Transverse colon (tissue), 4 donors: ENCODE measurements at regions not wholly inside any gene's neighbourhood (a gene's known extent, or its start where the extent isn't known, plus 50 kb on each side); places are given as distances from the start of the nearest gene placed in this dataset.

ENCODE experiments used
- DNase-seq: peaks from one replicate; pipeline ENCODE4 v3.0.0-alpha.2; 2019
- H3K27ac ChIP-seq, 4 donors: fragments of 200-600 bp; sonication (generic); 2 replicates each; pipeline ENCODE4 v1.5.1; 2016 to 2018; ENCODE audit warnings: inconsistent platforms in 4 of 4
- H3K27me3 ChIP-seq: fragments of 200-600 bp; sonication (generic); 2 replicates; pipeline ENCODE4 v1.5.1; 2017; ENCODE audit warnings: inconsistent platforms
- H3K36me3 ChIP-seq, 4 donors: fragments of 200-600 bp; sonication (generic); 2 replicates each; pipeline ENCODE4 v1.5.1; 2017 to 2019; ENCODE audit warnings: inconsistent platforms in 4 of 4
- H3K4me1 ChIP-seq, 4 donors: fragments of 200-600 bp; sonication (generic); 2 replicates each; pipeline ENCODE4 v1.5.1; 2017 to 2020; ENCODE audit warnings: inconsistent platforms in 4 of 4
- H3K4me3 ChIP-seq, 4 donors: fragments of 200-600 bp; sonication (generic); 1 replicate in 1 of 4; 2 replicates in 3 of 4; pipeline versions ENCODE4 v1.5.1 to v1.6.1; 2017 to 2019; ENCODE audit warnings: inconsistent platforms in 4 of 4
- H3K9me3 ChIP-seq, 2 donors: fragments of 200-600 bp; sonication (generic); 2 replicates each; pipeline ENCODE4 v1.5.1; 2017 to 2019; ENCODE audit warnings: inconsistent platforms in 2 of 2
- EP300 ChIP-seq: sonication (generic); formaldehyde crosslinking; IDR thresholded peaks from one replicate; pipeline ENCODE4 v1.6.1; 2017; ENCODE audit warnings: antibody characterized with exemption, low read depth
- POLR2A ChIP-seq: fragments of 450-650 bp; IDR thresholded peaks from one replicate; pipeline ENCODE4 v1.6.1; 2016; ENCODE audit warnings: antibody characterized with exemption, mild to moderate bottlenecking, moderate library complexity
- POLR2AphosphoS5 ChIP-seq, 3 donors: sonication (generic); formaldehyde crosslinking; IDR thresholded peaks; one replicate each; pipeline ENCODE4 v1.6.1; 2016; ENCODE audit warnings: antibody characterized with exemption in 3 of 3
- WGBS, 2 donors: methylation state at CpG; one replicate each; pipeline ENCODE4 v1.1.5; 2018; ENCODE audit warnings: low coverage in 1 of 2; 5-methylcytosine and 5-hydroxymethylcytosine counted together
- in situ Hi-C, 4 donors: fragments of 200-750 bp; cut with MboI; loops; one replicate each; pipeline versions ENCODE4 v1.15.0 to v1.15.1; 2017; ENCODE audit warnings: low sequenced_read_pairs in 3 of 4, low pct_ligation_motif_present in 1 of 4, low pct_unique_long_range_greater_than_20kb in 1 of 4
- intact Hi-C: fragments of 100-400 bp; cut with DNase I; formaldehyde crosslinking; loops from one replicate; pipeline ENCODE4 v1.15.1; 2023; ENCODE audit warnings: low total_unique reads
- TF ChIP-seq, protein P1 (sequence below), 5 experiments: fragments of 200-600 bp in 3 of 5; fragments of 450-650 bp in 2 of 5; sonication (generic) in 3 of 5; IDR thresholded peaks; 1 replicate in 2 of 5; 2 replicates in 3 of 5; pipeline ENCODE4 v1.5.1; 2016 to 2017; ENCODE audit warnings: antibody characterized with exemption in 5 of 5, inconsistent platforms in 3 of 5, mild to moderate bottlenecking in 2 of 5, moderate library complexity in 1 of 5

DNA sequence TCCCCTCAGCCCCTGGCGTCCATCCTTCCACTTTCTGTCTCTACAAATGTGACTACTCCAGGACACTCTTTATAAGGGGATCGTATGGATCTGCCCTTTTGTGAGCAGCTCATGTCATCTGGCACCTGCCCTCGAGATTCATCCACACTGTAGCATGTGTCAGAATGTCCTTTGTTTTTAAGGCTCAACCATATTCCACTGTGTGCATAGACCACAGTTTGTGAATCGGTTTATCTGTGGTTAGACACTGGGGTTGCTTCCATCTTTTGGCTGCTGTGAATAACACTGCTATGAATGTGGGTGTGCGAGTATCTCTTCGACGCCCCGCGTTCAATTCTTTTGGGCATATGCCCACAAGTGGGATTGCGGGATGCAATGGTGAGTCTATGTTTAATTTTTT, 167.9 kb downstream of the NUP210 start:
- intact Hi-C loops (no loop called here), in situ Hi-C loops (no loop called here)
- TF ChIP-seq POLR2AphosphoS5 (IDR thresholded peaks at IDR 0.05), result no peak
- no peak for TF ChIP-seq EP300
- TF ChIP-seq, protein P1, sequence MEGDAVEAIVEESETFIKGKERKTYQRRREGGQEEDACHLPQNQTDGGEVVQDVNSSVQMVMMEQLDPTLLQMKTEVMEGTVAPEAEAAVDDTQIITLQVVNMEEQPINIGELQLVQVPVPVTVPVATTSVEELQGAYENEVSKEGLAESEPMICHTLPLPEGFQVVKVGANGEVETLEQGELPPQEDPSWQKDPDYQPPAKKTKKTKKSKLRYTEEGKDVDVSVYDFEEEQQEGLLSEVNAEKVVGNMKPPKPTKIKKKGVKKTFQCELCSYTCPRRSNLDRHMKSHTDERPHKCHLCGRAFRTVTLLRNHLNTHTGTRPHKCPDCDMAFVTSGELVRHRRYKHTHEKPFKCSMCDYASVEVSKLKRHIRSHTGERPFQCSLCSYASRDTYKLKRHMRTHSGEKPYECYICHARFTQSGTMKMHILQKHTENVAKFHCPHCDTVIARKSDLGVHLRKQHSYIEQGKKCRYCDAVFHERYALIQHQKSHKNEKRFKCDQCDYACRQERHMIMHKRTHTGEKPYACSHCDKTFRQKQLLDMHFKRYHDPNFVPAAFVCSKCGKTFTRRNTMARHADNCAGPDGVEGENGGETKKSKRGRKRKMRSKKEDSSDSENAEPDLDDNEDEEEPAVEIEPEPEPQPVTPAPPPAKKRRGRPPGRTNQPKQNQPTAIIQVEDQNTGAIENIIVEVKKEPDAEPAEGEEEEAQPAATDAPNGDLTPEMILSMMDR (IDR thresholded peaks at IDR 0.05), result no peak
- no peak for TF ChIP-seq POLR2A
- Histone ChIP-seq H3K9me3 (no peaks in the 10 kb centered on the region), H3K4me1 (no peaks in the 10 kb centered on the region), H3K27me3 (no peaks in the 10 kb centered on the region), H3K4me3 (no peak overlapping the region), H3K27ac (no peak overlapping the region), H3K36me3 (no peaks in the 10 kb centered on the region)
- WGBS, 2 donors, result 75 to 83% methylated on average over 9 to 10 of the region's 10 CpGs
- DNase-seq, result no peak

DNA sequence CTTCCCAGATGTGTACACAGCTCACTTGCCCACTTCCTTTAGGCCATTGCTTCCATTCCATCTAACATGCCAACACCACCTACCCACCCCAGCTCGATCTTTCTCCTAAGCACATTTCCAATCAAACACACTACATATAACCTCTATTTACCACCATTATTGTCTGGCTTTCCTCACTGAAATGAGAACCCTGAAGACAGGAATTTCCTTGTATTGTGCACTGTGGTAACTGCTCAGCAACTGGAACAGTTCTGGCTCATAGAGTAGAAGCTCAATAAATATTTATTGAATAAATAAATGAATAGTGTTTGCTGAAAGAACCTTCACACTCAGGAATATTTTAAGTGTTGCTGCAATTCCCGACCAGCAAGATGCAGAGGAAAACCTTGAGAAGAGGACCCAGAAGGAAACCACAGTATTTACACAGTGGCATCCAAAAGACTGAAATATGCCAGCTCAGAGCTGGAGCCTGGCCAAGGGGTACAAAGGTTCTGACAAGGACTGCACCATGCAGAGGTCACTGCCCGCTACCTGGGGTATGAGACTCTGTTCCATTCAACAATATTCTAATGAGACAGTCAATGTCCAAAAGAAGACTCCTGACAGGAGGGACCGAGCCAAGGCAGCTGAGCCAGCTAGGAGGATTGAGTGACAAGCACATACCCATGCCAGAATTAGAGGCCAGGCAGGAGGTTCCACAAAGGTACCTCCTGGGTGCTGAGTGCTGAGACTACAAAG, 168.8 kb downstream of the NUP210 start:
- intact Hi-C loops, result no loop called here

DNA sequence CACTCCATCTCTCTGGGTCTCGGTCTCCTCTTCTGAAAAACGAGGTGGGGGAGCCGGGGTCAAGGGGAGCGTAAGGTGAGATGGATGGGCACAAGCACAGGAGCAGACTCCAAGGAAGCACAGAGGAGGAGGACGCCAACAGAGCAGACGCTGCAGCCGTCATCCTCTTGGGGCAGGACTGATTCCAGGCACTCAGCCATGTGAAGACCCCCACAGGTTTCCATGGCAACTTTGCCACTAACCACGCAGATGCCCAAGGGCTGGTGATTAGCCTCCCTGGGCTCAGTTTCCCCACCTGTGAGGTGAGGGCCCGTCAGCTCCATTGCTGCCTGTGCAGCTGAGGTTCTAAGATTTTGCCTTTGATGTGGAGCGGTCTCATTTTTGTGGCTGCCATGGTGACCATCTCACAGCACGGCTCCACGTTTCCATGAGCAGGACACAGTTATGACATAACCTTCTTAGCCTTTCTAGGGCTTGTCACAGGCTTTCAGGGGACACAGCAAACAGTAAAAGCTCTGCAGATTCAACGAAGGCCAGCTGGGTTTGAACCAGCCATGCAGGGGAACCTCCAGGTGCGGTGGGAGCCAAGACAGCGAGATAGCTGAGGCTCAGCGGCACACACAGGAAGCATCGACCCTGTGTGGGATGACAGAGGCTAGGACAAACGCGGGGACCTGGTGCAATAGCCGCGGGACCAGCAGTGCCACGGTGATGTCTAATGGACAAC, 170.3 kb downstream of the NUP210 start:
- DNase-seq, result no peak
- no peak overlapping the region for H3K27ac ChIP-seq
- H3K36me3 ChIP-seq, result no peaks in the 10 kb centered on the region
- in situ Hi-C loops (no loop called here), intact Hi-C loops (no loop called here)
- no peak overlapping the region for H3K4me3 ChIP-seq
- TF ChIP-seq, protein P1 (IDR thresholded peaks at IDR 0.05), result no peak
- TF ChIP-seq EP300 (no peak), POLR2AphosphoS5 (IDR thresholded peaks at IDR 0.05) (no peak), POLR2A (no peak)
- H3K27me3 ChIP-seq, result no peaks in the 10 kb centered on the region
- H3K4me1 ChIP-seq, result no peaks in the 10 kb centered on the region
- H3K9me3 ChIP-seq, result no peaks in the 10 kb centered on the region
- WGBS, 2 donors, result 68 to 69% methylated on average over 7 to 22 of the region's 22 CpGs

More for the DNA sequence above, 168.8 kb downstream of the NUP210 start:
- no peaks in the 10 kb centered on the region for H3K9me3 ChIP-seq
- no peak for DNase-seq
- TF ChIP-seq, protein P1 (IDR thresholded peaks at IDR 0.05), result no peak
- no peak for TF ChIP-seq POLR2AphosphoS5 (IDR thresholded peaks at IDR 0.05)
- TF ChIP-seq POLR2A, result no peak
- no peak for TF ChIP-seq EP300
- H3K27me3 ChIP-seq, result no peaks in the 10 kb centered on the region
- 67 to 69% methylated on average over 3 to 4 of the region's 4 CpGs for WGBS, 2 donors
- H3K4me3 ChIP-seq, result no peak overlapping the region
- in situ Hi-C loops, result no loop called here
- no peaks in the 10 kb centered on the region for H3K36me3 ChIP-seq
- H3K27ac ChIP-seq, result no peak overlapping the region
- no peaks in the 10 kb centered on the region for H3K4me1 ChIP-seq

DNA sequence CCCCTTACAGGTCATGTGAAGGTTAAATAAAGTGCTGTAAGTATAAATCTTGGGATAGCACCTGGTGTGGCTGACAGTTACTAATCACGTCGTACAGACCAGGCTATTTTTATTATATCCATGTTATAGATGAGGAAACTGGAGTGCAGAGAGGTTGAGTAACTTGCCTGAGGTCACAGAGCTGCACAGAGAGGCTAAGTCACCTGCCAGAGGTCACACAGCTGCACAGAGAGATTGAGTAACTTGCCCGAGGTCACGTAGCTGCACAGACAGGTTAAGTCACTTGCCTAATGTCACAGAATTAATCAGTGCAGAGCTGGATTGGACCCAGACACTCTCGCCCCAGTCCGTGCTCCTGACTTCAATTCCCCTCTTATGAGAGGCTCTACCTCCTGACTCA, 171.5 kb downstream of the NUP210 start:
- TF ChIP-seq POLR2AphosphoS5 (IDR thresholded peaks at IDR 0.05) (no peak), POLR2A (no peak), EP300 (no peak)
- TF ChIP-seq, protein P1 (IDR thresholded peaks at IDR 0.05), result no peak
- no peak overlapping the region for H3K4me3 ChIP-seq
- intact Hi-C loops, result no loop called here
- 14 to 62% methylated on average over 2 to 6 of the region's 6 CpGs for WGBS, 2 donors
- in situ Hi-C loops, result no loop called here
- H3K27me3 ChIP-seq, result no peaks in the 10 kb centered on the region
- no peaks in the 10 kb centered on the region for H3K36me3 ChIP-seq
- H3K9me3 ChIP-seq, result no peaks in the 10 kb centered on the region
- DNase-seq, result no peak
- no peak overlapping the region for H3K27ac ChIP-seq
- H3K4me1 ChIP-seq, result no peaks in the 10 kb centered on the region
